GM11168 (cell line): ENCODE measurements at regions not wholly inside any gene's neighbourhood (a gene's known extent, or its start where the extent isn't known, plus 50 kb on each side); places are given as distances from the start of the nearest gene placed in this dataset.

Experiments used
- in situ Hi-C: fragments of 300-500 bp; cut with MboI; formaldehyde crosslinking; loops from one replicate; pipeline ENCODE4 v1.12.0; 2022; ENCODE audit warnings: low sequenced_read_pairs; ENCODE audit not compliant: unreplicated experiment

GRCh38 chr19:28871099-28871725 lies 341.7 kb downstream of the UQCRFS1 start:
- in situ Hi-C loops: no loop called here

- in situ Hi-C loops: no loop called here
Observed at GRCh38 chr19:28869459-28869858, 343.5 kb downstream of the UQCRFS1 start.

- in situ Hi-C loops: no loop called here
Observed at GRCh38 chr19:28868836-28869235, 344.1 kb downstream of the UQCRFS1 start.

DNA sequence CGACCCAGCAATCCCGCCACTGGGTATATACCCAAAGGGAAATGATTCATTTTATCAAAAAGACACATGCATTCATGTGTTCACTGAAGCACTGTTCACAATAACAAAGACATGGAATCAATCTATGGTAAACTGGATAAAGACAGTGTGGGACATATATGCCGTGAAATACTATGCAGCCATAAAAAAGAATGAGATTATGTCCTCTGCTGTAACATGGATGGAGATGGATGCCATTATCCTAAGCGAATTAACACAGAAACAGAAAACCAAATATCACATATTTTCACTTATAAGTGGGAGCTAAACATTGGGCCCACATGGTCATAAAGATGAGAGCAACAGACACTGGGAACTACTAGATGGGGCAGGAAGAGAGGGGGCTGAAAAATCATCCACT lies 345.0 kb downstream of the UQCRFS1 start:
- in situ Hi-C loops: no loop called here

DNA sequence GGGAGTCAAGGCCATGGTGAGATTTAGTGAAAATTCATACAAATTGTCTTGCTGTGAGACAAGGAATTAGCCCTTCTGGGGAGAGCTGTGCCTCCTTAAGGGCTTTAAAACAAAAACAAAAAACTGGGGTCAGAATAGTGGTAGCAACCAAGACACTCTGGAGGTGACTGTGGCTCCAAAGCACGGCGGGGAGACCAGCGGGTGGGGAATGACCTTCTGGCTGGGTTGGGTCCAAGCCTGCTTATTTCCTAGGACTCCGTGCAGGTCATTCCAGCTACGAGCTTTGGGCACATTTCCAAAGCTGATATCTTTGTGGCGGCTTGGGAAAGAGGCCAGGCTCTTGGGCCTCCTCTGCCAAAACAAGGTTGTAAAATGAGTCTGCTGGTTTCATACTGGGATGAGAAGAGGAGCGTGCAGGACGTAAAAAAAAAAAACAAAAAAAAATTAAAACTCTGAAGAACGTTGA lies 348.3 kb downstream of the UQCRFS1 start:
- in situ Hi-C loops: no loop called here

- in situ Hi-C loops: no loop called here
Observed at GRCh38 chr19:28864024-28864503, 348.9 kb downstream of the UQCRFS1 start.

DNA sequence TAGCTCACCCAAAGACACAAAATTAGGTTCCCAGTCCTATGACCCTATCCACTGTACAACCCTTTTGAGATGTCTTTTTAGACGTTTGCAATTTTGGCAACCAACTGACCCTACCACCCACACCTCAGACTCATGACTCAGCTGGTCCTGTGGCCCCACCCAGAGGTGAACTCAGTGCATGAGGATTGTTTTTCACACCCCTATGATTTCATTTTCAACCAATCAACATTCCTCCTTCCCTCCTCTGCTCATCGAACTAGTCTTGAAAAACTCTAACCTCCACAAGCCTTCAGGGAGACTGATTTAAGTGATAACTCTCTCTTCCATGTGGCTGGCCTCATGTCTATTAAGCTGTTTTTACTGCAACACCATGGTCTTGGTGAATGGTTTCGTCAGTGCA lies 350.7 kb downstream of the UQCRFS1 start:
- in situ Hi-C loops: no loop called here

- in situ Hi-C loops: no loop called here
Observed at GRCh38 chr19:28859811-28860210, 353.1 kb downstream of the UQCRFS1 start.

DNA sequence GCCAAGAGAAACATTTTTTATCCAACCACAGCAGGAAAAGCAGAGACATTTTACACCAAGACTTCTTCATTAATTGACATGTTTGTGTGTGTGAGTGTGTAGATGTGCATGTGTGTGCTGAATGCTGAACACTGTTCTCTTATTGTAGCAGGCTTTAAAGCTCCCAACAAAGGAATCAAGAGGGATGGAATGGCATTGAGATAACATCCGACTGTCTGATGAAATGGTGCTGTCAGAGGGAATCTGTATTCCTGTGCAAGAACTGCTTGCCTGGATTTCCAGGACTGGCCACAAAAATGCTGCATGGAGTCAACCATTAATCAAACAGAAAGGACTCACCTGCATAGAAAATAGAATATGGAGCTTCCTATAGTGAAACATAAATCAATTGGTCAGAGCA lies 354.0 kb downstream of the UQCRFS1 start:
- in situ Hi-C loops: no loop called here

DNA sequence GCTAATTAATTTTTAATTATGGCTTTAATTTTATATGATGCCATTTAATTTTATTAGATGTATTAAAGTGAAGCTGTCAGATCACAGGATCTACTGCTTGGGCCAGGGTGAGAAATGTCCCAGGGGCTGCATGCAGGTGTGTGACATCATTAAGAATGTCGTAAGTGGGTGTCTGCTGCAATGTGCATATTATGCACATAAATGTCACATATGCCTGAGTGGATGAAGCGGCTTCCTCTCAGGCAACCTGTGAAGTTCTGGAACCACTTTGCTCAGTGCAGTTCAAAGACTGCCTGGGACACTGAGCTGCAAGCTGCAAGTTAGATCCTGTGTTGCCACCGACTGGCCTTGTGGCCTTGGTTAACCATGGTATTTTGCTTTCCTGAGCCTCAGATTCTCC lies 355.0 kb downstream of the UQCRFS1 start:
- in situ Hi-C loops: no loop called here

- in situ Hi-C loops: no loop called here
Observed at GRCh38 chr19:28855216-28855615, 357.7 kb downstream of the UQCRFS1 start.

- in situ Hi-C loops: no loop called here
Observed at GRCh38 chr19:28847468-28847867, 365.5 kb downstream of the UQCRFS1 start.

DNA sequence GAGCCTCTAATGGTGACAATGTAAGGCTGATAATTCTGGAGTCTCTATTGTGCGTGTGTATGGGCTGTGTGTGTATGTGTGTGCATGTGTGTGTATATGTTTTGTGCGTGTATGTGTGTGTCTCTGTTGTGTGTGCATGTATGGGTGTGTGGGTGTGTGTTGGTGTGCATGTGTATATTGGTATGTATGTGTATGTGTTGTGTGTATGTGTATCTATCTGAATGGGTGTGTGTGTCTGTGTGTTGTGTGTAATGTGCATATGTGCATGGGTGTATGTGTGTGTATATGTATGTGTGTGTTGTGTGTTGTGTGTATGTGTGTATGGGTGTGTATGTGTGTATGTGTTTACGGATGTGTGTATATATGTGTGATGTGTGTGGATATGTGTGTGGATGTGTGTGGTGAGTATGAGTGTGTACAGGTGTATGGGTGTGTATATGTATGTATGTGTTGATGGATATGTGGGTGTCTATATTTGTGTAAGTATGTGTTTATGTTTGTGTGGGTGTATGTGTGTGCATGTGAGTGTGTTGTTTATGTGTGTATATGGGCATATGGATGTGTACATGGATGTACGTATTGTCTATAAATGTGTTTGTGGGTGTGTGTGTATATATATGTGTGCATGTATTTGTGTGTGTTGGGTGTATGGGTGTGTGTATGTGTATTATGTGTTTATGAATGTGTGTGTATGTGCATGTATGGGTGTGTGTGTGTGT lies 366.7 kb downstream of the UQCRFS1 start:
- in situ Hi-C loops: no loop called here

- in situ Hi-C loops: no loop called here
Observed at GRCh38 chr19:28843761-28844492, 369.0 kb downstream of the UQCRFS1 start.

- in situ Hi-C loops: no loop called here
Observed at GRCh38 chr19:28841531-28841930, 371.4 kb downstream of the UQCRFS1 start.

DNA sequence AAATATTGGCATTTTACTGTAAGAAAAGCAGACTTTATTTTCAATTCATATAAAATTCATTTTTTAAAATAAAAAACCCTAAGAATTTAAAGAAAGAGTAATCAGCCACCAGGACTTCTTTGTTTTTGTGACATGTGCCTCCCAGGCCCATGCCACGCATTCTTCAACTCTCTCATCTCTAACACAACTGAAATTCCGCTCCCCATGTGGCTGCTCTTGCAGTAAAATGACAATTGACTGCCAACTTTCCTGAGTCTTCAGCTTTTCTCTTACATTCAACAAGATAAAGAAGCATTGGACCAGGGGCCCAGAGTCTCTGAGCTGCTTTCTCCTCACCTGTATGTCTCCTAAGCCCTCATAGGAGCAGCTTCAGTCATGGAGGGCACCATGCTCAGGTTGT lies 372.1 kb downstream of the UQCRFS1 start:
- in situ Hi-C loops: no loop called here

DNA sequence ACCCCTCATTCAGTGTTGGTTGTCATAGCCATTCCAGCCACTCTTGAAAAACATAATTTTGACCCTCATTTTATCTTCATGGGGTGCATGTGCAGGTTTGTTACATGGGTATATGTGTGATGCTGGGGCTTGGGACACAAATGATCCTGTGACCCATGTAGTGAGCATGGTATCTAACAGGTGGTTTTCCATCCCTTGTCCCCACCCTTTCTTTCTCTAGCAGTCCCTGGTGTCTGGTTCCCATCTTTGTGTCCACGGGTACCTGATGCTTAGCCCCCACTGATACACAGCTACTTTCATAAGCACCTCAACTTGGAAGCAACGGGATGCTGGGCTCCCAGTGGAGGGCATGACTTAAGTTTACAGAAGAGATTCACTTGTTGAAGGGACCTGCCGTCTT lies 373.5 kb downstream of the UQCRFS1 start:
- in situ Hi-C loops: no loop called here

- in situ Hi-C loops: no loop called here
Observed at GRCh38 chr19:28838909-28839308, 374.0 kb downstream of the UQCRFS1 start.

GRCh38 chr19:28836421-28836820 lies 376.5 kb downstream of the UQCRFS1 start:
- in situ Hi-C loops: no loop called here

DNA sequence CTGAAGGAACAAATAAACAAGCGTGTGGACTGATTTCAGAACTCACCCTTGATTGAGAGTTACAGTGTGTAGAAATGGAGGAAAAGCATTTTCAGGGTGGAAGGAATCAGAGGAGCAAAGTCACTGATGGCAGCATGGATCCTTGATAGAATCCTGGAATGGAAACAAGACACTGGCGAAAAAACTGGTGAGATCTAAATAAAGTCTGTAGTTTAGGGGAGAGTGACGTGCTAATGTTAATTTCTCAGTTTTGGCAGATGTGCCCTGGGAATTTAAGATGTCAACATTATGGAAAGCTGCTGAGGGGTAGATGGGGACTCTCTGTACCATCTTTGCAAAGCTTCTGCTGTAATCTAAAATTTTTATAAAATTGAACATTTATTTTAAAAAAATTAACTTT lies 378.0 kb downstream of the UQCRFS1 start:
- in situ Hi-C loops: no loop called here

GRCh38 chr19:28831462-28831861 lies 381.5 kb downstream of the UQCRFS1 start:
- in situ Hi-C loops: no loop called here
